Daoy (cell line): ENCODE measurements at regions not wholly inside any gene's neighbourhood (a gene's known extent, or its start where the extent isn't known, plus 50 kb on each side); places are given as distances from the start of the nearest gene placed in this dataset.
A peak's percentile ranks its signal among the peaks of the same experiment; 100 is the strongest.

Experiments used
- DNase-seq: peaks from one replicate; pipeline ENCODE4 v3.0.0-alpha.2; 2015; ENCODE audit warnings: low read depth

DNA sequence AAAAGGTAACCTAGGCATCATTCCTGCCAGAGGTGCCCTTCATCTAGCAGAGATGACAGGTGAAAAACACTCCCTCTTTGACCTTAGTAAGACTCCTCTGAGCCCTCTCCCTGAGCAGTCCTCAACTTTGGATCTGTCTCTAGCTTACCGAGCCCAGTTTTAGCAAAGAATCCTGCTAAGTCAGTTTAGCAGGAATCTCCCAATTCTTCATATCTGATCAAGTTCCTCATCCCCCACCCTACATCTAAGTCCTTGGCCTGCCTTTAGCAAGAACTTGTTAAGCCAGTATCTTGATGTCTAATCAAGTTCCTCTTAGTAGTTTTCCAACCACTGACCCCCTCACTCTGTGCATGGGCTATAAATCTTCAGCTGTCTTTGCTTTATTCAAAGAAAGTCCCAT is 235.6 kb downstream of the OMA1 start:
- DNase-seq = no peak

DNA sequence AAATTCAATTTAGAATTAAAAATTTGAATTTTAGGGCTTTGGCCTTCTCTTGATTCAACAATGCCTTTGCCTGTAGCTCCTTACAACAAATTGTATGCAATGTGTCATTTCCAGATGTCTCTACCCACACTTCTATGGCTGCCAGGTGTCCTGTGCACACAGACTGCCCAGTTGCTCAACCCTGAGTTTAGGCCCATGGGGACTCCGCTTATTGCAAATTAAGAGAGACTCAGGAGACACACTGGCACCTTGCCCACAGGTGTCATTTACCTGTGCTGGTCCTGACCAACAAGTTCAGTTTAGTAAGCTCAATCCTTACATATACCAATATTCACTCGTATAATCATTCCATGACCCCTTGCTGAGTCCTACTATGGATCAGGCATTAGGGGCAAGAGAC is 236.1 kb downstream of the OMA1 start:
- DNase-seq = no peak

DNA sequence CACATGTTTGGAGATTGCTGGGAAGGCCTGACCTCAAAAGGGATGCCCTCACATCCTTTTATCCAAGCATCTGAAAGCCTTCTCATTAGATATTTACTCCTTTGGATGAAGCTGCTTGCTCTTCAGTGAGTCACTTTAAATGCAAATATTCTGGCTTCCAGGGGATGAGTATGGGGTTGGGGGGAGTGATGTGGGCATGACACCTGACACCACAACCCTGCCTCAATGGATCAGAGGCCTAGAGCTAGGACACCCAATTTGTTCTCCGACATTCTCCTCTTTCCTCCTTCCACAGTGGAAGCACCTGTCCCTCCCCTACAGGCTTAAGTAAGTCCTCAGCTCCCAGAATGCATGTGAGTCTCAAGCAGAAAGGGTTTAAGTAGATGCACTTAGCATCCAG is 238.3 kb downstream of the OMA1 start:
- no peak for DNase-seq

- no peak for DNase-seq
These were observed 239.1 kb downstream of the OMA1 start for GRCh38 chr1:58307431-58307830.

GRCh38 chr1:58305622-58306021 is 240.9 kb downstream of the OMA1 start:
- no peak for DNase-seq

- DNase-seq = no peak
These were observed 242.1 kb downstream of the OMA1 start for GRCh38 chr1:58304346-58304975.

- no peak for DNase-seq
These were observed 242.7 kb downstream of the OMA1 start for GRCh38 chr1:58303841-58304240.

DNA sequence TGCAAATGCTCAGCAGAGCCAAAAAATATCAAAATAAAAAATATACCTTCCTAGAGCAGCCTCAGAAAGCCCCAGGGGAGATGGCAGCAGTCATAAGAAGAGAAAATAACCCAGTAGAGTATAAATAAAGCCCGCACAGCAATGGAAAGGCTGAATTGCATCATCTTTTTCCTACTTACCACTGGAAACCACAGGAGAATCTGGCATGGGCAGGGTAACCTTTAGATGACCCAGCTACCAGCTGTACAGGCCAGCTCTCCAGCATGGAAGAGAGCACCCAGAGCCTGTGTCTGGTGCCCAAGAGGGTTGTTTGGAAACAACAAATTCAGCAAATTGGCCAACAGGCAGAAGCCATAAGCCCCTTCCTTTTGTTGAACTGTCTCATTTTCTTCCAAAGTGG is 253.1 kb downstream of the OMA1 start:
- DNase-seq = no peak

- peak; percentile 5 for DNase-seq
These were observed 255.7 kb downstream of the OMA1 start for GRCh38 chr1:58290685-58291372.

DNA sequence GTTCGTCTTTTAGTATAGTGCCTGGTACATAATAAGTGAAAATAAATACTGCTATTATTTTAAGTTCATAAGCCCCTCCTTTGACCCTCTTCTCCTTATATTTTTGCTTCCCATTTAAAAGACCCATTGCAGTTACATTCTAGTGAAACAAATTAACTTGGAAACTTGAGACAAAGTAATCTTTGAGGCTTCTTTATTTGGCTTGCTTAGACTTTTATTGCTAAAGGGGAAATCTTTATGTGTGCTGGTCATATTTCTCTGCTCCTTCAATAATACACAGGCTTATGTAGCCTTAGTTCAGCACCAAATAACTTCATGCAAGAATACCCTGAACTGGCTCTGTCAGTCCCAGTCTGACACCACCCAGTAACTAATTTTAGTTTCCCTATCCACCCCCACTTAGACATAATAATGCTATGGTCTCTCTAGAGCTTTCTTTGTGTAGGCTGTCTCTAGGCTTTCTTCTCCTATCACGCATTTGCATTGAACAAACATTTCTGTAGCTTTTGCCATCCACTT is 257.8 kb downstream of the OMA1 start:
- no peak for DNase-seq

GRCh38 chr1:58287894-58288623 is 258.5 kb downstream of the OMA1 start:
- DNase-seq = no peak

DNA sequence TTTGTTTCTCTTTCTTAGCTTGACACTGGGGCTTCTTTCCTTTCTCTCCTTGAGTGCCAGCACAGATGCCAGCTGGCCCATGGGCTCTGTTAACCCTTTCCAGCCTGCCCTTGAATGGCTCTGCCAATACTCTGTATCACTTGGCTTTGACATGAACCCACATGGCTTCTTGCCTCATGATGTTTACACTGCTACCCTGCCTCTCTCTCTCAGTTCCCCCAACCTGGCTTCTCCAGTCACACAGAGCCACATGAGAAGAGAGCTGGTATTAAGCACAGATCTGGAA is 262.4 kb downstream of the OMA1 start:
- no peak for DNase-seq

DNA sequence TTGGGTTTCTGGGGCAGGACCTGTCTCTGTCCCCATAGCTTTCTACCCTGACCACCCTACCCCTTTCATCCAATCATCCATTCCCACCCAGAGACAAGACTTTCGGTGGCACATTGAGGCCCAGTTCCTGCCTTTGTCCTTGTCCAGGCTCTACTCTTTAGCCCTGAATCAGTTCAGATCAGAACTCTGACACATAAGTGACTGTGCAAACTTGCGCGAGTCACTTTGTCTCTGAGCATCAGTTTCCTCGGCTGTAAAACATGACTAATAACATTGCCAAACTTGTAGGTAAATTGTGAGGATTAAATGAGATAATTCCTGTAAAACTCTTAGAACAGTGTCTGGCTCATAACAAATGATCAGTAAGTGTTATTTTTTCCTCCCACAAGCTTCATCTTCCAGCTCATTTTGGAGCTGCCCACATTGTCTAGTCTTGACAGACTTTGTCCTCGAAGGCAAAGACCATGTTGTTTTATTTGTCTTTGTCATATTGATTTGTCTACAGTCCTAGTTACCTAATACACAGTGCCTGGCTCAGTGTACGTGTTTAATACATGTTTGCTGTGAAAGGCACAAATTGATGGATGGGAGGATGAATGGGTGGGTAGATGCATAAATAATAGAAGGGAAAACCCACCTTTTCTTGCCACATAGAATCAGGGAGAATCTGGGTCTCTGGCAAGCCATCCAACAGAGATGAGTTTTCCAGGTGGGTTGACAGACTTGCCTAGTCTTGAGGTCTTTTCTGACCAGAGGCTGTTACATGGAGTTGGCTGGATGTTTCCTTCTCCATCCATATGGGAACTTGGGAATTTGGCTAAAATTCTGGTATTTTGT is 262.9 kb downstream of the OMA1 start:
- DNase-seq = no peak

- no peak for DNase-seq
These were observed 263.7 kb downstream of the OMA1 start for GRCh38 chr1:58282623-58283387.

DNA sequence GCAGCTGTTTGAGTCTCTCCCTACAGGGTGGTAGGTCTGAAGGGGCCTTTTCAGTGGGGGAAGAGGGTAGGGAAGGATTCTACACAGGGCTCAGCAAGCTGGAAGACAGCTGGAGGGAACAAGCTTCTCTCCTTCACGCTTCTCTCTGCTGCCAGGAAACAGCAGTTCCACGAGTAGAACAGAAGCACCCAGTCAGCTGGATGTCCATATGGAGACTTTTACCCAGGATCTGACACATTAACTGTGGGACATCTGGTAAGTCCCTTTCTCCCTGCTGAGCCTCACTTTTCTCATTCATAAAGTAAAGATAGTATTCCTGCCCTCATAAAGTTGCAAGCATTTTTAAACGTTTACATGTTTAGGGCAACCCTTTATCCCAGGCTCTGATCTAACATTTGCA is 280.3 kb downstream of the OMA1 start:
- DNase-seq = no peak

GRCh38 chr1:58264462-58264861 is 282.1 kb downstream of the OMA1 start:
- DNase-seq = no peak

DNA sequence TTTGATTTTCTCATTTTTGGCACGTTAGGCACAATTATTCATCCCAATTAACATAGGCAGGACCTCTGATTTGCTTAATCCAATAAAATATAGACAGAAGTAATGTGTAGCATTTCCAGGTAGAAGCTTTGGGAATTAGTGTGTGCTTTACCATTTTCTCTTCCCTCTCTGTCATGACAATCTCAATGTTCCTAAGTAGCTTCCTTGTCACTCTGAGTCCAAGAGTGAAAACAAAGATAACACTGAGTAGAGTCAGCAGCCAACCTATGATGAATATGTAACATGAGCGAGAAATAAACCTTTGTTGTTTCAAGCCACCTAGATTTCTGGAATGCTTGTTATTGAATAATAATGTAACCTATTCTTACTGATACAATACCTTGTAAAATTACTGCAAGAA is 283.8 kb downstream of the OMA1 start:
- no peak for DNase-seq

DNA sequence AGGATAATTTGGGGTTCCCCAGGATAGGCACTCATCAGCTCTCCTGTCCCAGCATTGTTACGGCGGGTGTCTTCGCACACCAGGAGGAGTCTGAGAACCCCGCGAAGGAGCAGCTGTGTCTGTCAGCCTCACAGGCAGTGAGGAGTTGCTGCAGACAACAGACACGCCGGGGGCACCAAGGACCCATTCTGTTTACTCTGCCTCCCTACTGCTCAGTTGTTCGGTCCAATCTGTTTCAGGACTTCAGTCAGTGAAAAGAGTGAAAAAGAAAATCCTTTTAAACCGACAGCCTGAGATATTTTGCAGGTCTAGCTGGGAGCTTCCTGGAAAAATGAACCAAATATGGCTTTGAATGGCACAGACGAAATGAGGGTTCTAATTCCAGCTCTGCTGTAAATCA is 288.4 kb downstream of the OMA1 start:
- no peak for DNase-seq

- DNase-seq = no peak
These were observed 289.5 kb downstream of the OMA1 start for GRCh38 chr1:58257003-58257402.

- no peak for DNase-seq
These were observed 290.0 kb downstream of the OMA1 start for GRCh38 chr1:58256546-58256945.

DNA sequence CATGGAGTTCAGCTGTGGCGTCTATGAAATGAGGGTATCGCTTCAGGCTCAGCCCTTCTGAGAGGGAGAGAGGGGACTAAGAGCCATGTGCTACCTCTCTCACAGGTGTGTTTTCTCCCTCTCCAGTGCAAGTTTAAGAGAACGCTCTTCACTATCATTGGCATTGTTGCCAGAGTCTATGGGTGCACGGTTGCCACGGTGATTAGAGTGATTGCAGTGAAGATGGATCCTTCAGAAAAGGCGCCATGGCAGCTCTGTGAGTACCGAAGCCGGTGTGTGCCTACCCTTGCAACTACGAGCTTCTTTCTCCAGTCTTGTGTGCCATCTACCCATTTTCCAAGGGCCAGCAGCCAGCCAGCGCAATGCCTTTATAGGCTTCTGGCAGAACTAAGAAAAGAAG is 290.5 kb downstream of the OMA1 start:
- no peak for DNase-seq

DNA sequence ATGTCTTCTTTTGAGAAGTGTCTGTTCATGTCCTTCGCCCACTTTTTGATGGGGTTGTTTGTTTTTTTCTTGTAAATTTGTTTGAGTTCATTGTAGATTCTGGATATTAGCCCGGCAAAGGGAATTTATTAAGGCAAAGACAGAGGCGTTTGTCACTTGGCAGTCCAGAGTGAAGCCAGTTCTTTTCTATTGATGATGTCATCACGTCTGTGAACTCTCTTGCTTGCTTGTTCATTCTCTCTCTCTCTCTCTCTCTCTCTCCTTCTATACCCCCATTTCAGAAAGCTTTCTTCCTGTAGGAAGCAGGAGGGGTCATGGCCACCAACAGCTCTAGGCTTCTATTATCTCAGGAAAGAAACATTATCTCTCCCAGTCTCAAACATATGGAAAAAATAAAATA is 291.3 kb downstream of the OMA1 start:
- no peak for DNase-seq
